Inferior parietal cortex (tissue), 1 donor: ENCODE measurements at regions not wholly inside any gene's neighbourhood (a gene's known extent, or its start where the extent isn't known, plus 50 kb on each side); places are given as distances from the start of the nearest gene placed in this dataset.

Source experiments
- DNase-seq: peaks from one replicate; pipeline ENCODE4 v3.0.0-alpha.2; 2016; ENCODE audit errors: extremely low spot score

GRCh38 chr2:19456705-19457309, 98.4 kb upstream of the OSR1 start:
- DNase-seq: no peak

- no peak for DNase-seq
These were observed 95.7 kb upstream of the OSR1 start for GRCh38 chr2:19454125-19454524.

- DNase-seq: no peak
These were observed 84.3 kb upstream of the OSR1 start for GRCh38 chr2:19442731-19443130.

GRCh38 chr2:19439081-19439480, 80.7 kb upstream of the OSR1 start:
- no peak for DNase-seq

- no peak for DNase-seq
These were observed 77.4 kb upstream of the OSR1 start for GRCh38 chr2:19435815-19436214.

GRCh38 chr2:19434413-19434812, 76.0 kb upstream of the OSR1 start:
- no peak for DNase-seq

GRCh38 chr2:19426941-19427340, 68.5 kb upstream of the OSR1 start:
- DNase-seq: no peak

GRCh38 chr2:19426144-19426543, 67.7 kb upstream of the OSR1 start:
- DNase-seq: no peak

GRCh38 chr2:19425419-19425818, 67.0 kb upstream of the OSR1 start:
- no peak for DNase-seq

GRCh38 chr2:19419211-19419880, 60.9 kb upstream of the OSR1 start:
- no peak for DNase-seq

GRCh38 chr2:19416784-19417684, 58.6 kb upstream of the OSR1 start:
- DNase-seq: no peak

- DNase-seq: no peak
These were observed 57.7 kb upstream of the OSR1 start for GRCh38 chr2:19416083-19416482.

GRCh38 chr2:19409046-19409445, 50.6 kb upstream of the OSR1 start:
- no peak for DNase-seq

GRCh38 chr2:19408592-19408991, 50.2 kb upstream of the OSR1 start:
- no peak for DNase-seq
